ENCODE measurements at regions not wholly inside any gene's neighbourhood (a gene's known extent, or its start where the extent isn't known, plus 50 kb on each side); places are given as distances from the start of the nearest gene placed in this dataset.

- TF ChIP-seq, protein P1, sequence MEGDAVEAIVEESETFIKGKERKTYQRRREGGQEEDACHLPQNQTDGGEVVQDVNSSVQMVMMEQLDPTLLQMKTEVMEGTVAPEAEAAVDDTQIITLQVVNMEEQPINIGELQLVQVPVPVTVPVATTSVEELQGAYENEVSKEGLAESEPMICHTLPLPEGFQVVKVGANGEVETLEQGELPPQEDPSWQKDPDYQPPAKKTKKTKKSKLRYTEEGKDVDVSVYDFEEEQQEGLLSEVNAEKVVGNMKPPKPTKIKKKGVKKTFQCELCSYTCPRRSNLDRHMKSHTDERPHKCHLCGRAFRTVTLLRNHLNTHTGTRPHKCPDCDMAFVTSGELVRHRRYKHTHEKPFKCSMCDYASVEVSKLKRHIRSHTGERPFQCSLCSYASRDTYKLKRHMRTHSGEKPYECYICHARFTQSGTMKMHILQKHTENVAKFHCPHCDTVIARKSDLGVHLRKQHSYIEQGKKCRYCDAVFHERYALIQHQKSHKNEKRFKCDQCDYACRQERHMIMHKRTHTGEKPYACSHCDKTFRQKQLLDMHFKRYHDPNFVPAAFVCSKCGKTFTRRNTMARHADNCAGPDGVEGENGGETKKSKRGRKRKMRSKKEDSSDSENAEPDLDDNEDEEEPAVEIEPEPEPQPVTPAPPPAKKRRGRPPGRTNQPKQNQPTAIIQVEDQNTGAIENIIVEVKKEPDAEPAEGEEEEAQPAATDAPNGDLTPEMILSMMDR (conservative IDR thresholded peaks at IDR 0.05; ENCODE audit: low read depth, low read length): no peak
- no peak for TF ChIP-seq EZH2 (IDR thresholded peaks at IDR 0.05; ENCODE audit: borderline replicate concordance, low read depth, low read length, poor library complexity, severe bottlenecking)
These were observed 893.7 kb downstream of the TYW1 start for GRCh38 chr7:67890316-67890715.

Measured in A673 (cell line).